VCaP (cell line): ENCODE measurements at regions not wholly inside any gene's neighbourhood (a gene's known extent, or its start where the extent isn't known, plus 50 kb on each side); places are given as distances from the start of the nearest gene placed in this dataset.

Source experiments
- H3K27ac ChIP-seq: fragments of 450-650 bp; 2 replicates; pipeline ENCODE4 v1.5.1; 2017
- TF ChIP-seq, protein P1 (sequence below): fragments of 450-650 bp; conservative IDR thresholded peaks from 2 replicates; pipeline ENCODE4 v1.5.1; 2017; ENCODE audit warnings: mild to moderate bottlenecking, moderate library complexity

DNA sequence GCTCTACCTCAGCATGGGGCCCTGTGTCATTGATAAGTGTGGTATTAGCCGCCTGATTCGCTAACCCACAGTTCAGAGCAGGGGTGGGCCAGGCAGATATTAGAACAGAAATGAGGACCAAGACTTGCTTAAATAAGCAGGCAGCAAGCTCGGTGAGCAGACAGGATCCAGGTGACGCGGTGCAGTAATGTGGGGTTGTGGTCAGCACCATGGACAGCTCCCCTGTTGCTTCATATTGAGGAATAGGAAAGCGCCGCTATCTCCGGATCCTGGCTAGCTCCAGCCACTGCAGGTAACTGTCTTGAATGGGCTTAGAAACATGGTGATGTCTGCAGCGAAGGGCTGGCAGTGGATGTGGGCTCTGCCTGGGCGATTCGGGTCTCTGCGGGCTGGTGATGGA is 51.3 kb upstream of the GPR26 start:
- TF ChIP-seq, protein P1, sequence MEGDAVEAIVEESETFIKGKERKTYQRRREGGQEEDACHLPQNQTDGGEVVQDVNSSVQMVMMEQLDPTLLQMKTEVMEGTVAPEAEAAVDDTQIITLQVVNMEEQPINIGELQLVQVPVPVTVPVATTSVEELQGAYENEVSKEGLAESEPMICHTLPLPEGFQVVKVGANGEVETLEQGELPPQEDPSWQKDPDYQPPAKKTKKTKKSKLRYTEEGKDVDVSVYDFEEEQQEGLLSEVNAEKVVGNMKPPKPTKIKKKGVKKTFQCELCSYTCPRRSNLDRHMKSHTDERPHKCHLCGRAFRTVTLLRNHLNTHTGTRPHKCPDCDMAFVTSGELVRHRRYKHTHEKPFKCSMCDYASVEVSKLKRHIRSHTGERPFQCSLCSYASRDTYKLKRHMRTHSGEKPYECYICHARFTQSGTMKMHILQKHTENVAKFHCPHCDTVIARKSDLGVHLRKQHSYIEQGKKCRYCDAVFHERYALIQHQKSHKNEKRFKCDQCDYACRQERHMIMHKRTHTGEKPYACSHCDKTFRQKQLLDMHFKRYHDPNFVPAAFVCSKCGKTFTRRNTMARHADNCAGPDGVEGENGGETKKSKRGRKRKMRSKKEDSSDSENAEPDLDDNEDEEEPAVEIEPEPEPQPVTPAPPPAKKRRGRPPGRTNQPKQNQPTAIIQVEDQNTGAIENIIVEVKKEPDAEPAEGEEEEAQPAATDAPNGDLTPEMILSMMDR, result no peak
- no peak overlapping the region for H3K27ac ChIP-seq
